PC-3 (cell line): ENCODE measurements at regions not wholly inside any gene's neighbourhood (a gene's known extent, or its start where the extent isn't known, plus 50 kb on each side); places are given as distances from the start of the nearest gene placed in this dataset.

Experiments used
- ATAC-seq: fragments of 200-7000 bp; cut with Tn5 transposase; 2 replicates; pipeline ENCODE4 v1.9.1; 2020; ENCODE audit warnings: mild to moderate bottlenecking, moderate library complexity
- BruUV-seq: library from RNA; stranded (reverse); fragments of 400-500 nt; replicated peaks from 2 replicates; lab custom pipeline; 2021; lab: Mats Ljungman, UMichigan
- CTCF ChIA-PET: fragments of 300-600 bp; sonication (Branson Sonifier 250); formaldehyde crosslinking; loops from one replicate; lab custom pipeline; 2022; ENCODE audit warnings: antibody characterized with exemption; lab: Charles Lee
- POLR2A ChIA-PET: fragments of 300-600 bp; sonication (Branson Sonifier 250); formaldehyde crosslinking; loops from one replicate; lab custom pipeline; 2022; ENCODE audit warnings: antibody characterized with exemption; ENCODE audit not compliant: unreplicated experiment; lab: Charles Lee
- DNase-seq: peaks from one replicate; pipeline ENCODE4 v3.0.0-alpha.2; 2015
- H2AFZ ChIP-seq: fragments of 300-600 bp; sonication (generic); 2 replicates; pipeline ENCODE4 v1.6.0; 2016; ENCODE audit warnings: antibody characterized with exemption, low read length
- H3F3A ChIP-seq: fragments of 300-600 bp; sonication (generic); one replicate; pipeline ENCODE4 v1.6.0; 2017; ENCODE audit warnings: antibody characterized with exemption, low read length, control low read depth, mild to moderate bottlenecking; ENCODE audit not compliant: unreplicated experiment
- H3K27ac ChIP-seq: fragments of 300-600 bp; sonication (generic); 2 replicates; pipeline ENCODE4 v1.5.1; 2016; ENCODE audit warnings: mild to moderate bottlenecking, low read length
- H3K27me3 ChIP-seq: fragments of 300-600 bp; sonication (generic); 2 replicates; pipeline ENCODE4 v1.6.1; 2016; ENCODE audit warnings: low read length, mixed read lengths
- H3K36me3 ChIP-seq: fragments of 300-600 bp; sonication (generic); 2 replicates; pipeline ENCODE4 v1.6.1; 2016; ENCODE audit warnings: low read depth, mixed run types, low read length, mixed read lengths
- H3K4me1 ChIP-seq: fragments of 300-600 bp; sonication (generic); 2 replicates; pipeline ENCODE4 v1.5.1; 2016; ENCODE audit warnings: low read length; ENCODE audit not compliant: insufficient read depth
- H3K4me2 ChIP-seq: fragments of 300-600 bp; sonication (generic); 2 replicates; pipeline ENCODE4 v1.6.0; 2016; ENCODE audit warnings: low read length
- H3K4me3 ChIP-seq: fragments of 300-600 bp; sonication (generic); 2 replicates; pipeline ENCODE4 v1.5.1; 2016; ENCODE audit warnings: mild to moderate bottlenecking, low read length, mixed read lengths
- H3K79me2 ChIP-seq: fragments of 300-600 bp; sonication (generic); 2 replicates; pipeline ENCODE4 v1.6.1; 2017; ENCODE audit warnings: low read length, mixed read lengths
- H3K9ac ChIP-seq: fragments of 300-600 bp; sonication (generic); 2 replicates; pipeline ENCODE4 v1.6.0; 2016; ENCODE audit warnings: mild to moderate bottlenecking, low read length
- H3K9me2 ChIP-seq: fragments of 300-600 bp; sonication (generic); replicated peaks from 2 replicates; pipeline ENCODE4 v1.6.1; 2016; ENCODE audit warnings: mixed run types, low read length, mixed read lengths
- H3K9me3 ChIP-seq: fragments of 300-600 bp; sonication (generic); 2 replicates; pipeline ENCODE4 v1.6.1; 2016; ENCODE audit warnings: low read length, mixed read lengths
- H4K20me1 ChIP-seq: fragments of 300-600 bp; sonication (generic); 2 replicates; pipeline ENCODE4 v1.6.1; 2016; ENCODE audit warnings: low read length, mixed read lengths
- EZH2 ChIP-seq: fragments of 300-600 bp; sonication (generic); IDR thresholded peaks from one replicate; pipeline ENCODE4 v1.6.1; 2017; ENCODE audit warnings: antibody characterized with exemption, mild to moderate bottlenecking, low read length; ENCODE audit not compliant: unreplicated experiment
- EZH2phosphoT487 ChIP-seq: fragments of 300-600 bp; sonication (generic); IDR thresholded peaks from 2 replicates; pipeline ENCODE4 v1.6.1; 2018; ENCODE audit warnings: mild to moderate bottlenecking, antibody characterized with exemption, low read length, borderline replicate concordance
- intact Hi-C: fragments of 100-400 bp; cut with micrococcal nuclease; formaldehyde crosslinking; loops from 2 replicates; pipeline ENCODE4 v1.9.0; 2023
- TF ChIP-seq, protein P1 (sequence below): fragments of 300-600 bp; sonication (generic); conservative IDR thresholded peaks from 2 replicates; pipeline ENCODE4 v1.5.1; 2017; ENCODE audit warnings: antibody characterized with exemption, low read depth, mild to moderate bottlenecking, low read length

DNA sequence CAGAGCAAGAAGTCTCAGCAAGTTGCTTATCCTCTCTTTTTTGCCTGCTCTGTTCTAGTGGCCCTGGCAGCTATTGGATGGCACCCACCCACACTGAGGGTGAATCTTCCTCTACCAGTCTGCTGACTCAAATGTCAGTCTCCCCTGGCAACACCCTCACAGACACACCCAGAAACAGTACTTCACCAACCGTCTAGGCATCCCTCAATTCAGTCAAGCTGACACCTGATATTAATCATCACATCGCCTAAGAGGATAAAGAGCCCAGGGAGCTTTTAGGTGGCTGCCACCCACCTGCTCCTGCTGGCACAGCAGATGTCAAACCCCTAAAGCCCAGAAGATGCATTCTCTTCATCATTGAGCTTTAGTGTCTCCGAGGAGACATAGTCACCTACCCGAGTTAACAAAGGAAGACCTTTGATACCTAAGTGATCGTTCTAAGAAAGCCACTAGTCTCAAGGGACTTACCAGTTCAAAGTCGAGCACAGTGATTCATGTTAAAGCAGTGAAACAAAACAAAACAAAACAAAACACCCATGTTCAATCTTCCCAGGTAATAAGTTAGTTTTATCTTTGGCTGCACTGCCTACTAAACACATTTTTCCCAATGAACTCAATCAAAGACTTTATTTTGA, 97.7 kb upstream of the KCNQ5 start:
- no peak overlapping the region for H3K4me2 ChIP-seq
- H3K9me3 ChIP-seq = no peaks in the 10 kb centered on the region
- H3K4me1 ChIP-seq = no peaks in the 10 kb centered on the region
- BruUV-seq = no TSS peak
- TF ChIP-seq EZH2 (no peak), EZH2phosphoT487 (no peak)
- TF ChIP-seq, protein P1, sequence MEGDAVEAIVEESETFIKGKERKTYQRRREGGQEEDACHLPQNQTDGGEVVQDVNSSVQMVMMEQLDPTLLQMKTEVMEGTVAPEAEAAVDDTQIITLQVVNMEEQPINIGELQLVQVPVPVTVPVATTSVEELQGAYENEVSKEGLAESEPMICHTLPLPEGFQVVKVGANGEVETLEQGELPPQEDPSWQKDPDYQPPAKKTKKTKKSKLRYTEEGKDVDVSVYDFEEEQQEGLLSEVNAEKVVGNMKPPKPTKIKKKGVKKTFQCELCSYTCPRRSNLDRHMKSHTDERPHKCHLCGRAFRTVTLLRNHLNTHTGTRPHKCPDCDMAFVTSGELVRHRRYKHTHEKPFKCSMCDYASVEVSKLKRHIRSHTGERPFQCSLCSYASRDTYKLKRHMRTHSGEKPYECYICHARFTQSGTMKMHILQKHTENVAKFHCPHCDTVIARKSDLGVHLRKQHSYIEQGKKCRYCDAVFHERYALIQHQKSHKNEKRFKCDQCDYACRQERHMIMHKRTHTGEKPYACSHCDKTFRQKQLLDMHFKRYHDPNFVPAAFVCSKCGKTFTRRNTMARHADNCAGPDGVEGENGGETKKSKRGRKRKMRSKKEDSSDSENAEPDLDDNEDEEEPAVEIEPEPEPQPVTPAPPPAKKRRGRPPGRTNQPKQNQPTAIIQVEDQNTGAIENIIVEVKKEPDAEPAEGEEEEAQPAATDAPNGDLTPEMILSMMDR = no peak
- H2AFZ ChIP-seq = no peak overlapping the region
- ChIA-PET POLR2A (no interaction called here), CTCF (no interaction called here)
- no peak overlapping the region for H3K9ac ChIP-seq
- H3K9me2 ChIP-seq = no peaks in the 10 kb centered on the region
- intact Hi-C loops = no loop called here
- H3K79me2 ChIP-seq = no peaks in the 10 kb centered on the region
- H3K27ac ChIP-seq = no peak overlapping the region
- no peaks in the 10 kb centered on the region for H3F3A ChIP-seq
- no peaks in the 10 kb centered on the region for H3K27me3 ChIP-seq
- H3K36me3 ChIP-seq = no peaks in the 10 kb centered on the region
- H3K4me3 ChIP-seq = no peak overlapping the region
- DNase-seq = no peak
- ATAC-seq = no peak
- H4K20me1 ChIP-seq = no peaks in the 10 kb centered on the region

DNA sequence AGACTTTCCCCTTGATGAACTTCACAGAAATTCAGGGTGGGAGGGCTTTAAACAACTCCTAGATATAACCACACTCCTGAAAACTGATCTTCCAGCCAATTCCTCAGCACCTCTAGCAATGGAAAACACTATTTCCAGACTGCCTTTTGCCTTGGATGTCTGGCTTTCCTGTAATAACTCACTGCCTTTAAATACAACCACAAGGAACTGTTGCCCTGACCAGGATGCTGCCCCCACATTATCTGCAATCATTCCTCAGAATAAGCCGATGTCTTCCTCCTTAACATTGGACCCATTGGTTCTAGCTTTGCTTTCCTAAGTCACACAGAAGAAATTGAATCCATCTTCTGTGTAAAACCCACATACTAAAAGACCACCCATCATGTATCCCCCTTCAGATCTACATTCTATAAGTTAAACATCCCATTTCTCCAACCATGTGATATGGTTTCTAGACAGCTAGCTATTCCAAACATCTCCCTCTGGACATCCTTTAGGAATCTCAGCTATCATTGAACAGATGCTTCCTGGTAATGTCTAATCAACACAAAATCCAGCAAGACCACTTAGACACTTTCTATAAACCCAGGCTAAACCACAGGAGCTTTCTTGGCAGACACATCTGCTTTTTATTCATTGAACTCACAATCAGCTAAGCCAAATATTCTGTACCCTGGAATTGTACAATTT, 95.9 kb upstream of the KCNQ5 start:
- TF ChIP-seq, protein P1 = no peak
- TF ChIP-seq EZH2phosphoT487 (no peak), EZH2 (no peak)
- Histone ChIP-seq H3K4me3 (no peak overlapping the region), H3F3A (no peaks in the 10 kb centered on the region), H3K9ac (no peak overlapping the region), H3K4me1 (no peaks in the 10 kb centered on the region), H3K36me3 (no peaks in the 10 kb centered on the region), H4K20me1 (no peaks in the 10 kb centered on the region), H3K79me2 (no peaks in the 10 kb centered on the region), H3K9me3 (no peaks in the 10 kb centered on the region), H3K9me2 (no peaks in the 10 kb centered on the region), H3K4me2 (no peak overlapping the region), H3K27ac (no peak overlapping the region), H2AFZ (no peak overlapping the region), H3K27me3 (no peaks in the 10 kb centered on the region)
- intact Hi-C loops = no loop called here
- CTCF ChIA-PET = no interaction called here
- no TSS peak for BruUV-seq
- no peak for DNase-seq
- ATAC-seq = no peak
- POLR2A ChIA-PET = no interaction called here

DNA sequence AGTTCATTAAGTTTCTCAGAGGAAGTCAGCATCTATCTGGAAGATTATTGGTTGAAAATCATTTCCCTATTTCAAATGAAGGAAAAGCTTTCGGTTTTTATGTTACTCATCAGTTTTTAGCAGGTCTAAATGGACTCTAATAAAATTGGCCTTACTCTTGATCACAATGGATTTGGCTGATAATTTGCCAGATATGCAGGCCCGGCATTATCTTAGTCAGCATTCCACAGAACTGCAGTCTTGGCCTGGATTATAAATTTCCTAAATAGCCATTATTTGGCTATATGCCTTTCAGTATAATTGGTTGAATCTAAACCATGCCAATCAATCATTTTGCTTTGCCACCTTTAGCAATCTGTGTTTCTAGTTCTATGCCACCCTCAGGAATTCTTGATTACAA, 91.7 kb upstream of the KCNQ5 start:
- no peaks in the 10 kb centered on the region for H3F3A ChIP-seq
- H3K4me1 ChIP-seq = peaks cover 18% of the 10 kb centered on the region
- H3K27ac ChIP-seq = no peak overlapping the region
- no TSS peak for BruUV-seq
- ATAC-seq = no peak
- no peak overlapping the region for H3K4me3 ChIP-seq
- H4K20me1 ChIP-seq = no peaks in the 10 kb centered on the region
- ChIA-PET CTCF (no interaction called here), POLR2A (no interaction called here)
- H3K9me2 ChIP-seq = no peaks in the 10 kb centered on the region
- no peak overlapping the region for H2AFZ ChIP-seq
- TF ChIP-seq, protein P1 = no peak
- TF ChIP-seq EZH2 = no peak
- no peak for TF ChIP-seq EZH2phosphoT487
- no peak overlapping the region for H3K4me2 ChIP-seq
- no peaks in the 10 kb centered on the region for H3K79me2 ChIP-seq
- no peaks in the 10 kb centered on the region for H3K36me3 ChIP-seq
- intact Hi-C loops = no loop called here
- H3K9ac ChIP-seq = no peak overlapping the region
- DNase-seq = no peak
- H3K27me3 ChIP-seq = no peaks in the 10 kb centered on the region
- H3K9me3 ChIP-seq = no peaks in the 10 kb centered on the region
